NCI-H226 (cell line): ENCODE measurements at regions not wholly inside any gene's neighbourhood (a gene's known extent, or its start where the extent isn't known, plus 50 kb on each side); places are given as distances from the start of the nearest gene placed in this dataset.
"Not testable (repeated sequence)": the region's sequence is repeated elsewhere in the genome, so short reads cannot be mapped to it uniquely, and the experiment has no call there.

Source experiments
- DNase-seq: peaks from one replicate; pipeline ENCODE4 v3.0.0-alpha.2; 2015

- no peak for DNase-seq
Measured at GRCh38 chr10:21363092-21363730, 162.3 kb downstream of the SKIDA1 start.

DNA sequence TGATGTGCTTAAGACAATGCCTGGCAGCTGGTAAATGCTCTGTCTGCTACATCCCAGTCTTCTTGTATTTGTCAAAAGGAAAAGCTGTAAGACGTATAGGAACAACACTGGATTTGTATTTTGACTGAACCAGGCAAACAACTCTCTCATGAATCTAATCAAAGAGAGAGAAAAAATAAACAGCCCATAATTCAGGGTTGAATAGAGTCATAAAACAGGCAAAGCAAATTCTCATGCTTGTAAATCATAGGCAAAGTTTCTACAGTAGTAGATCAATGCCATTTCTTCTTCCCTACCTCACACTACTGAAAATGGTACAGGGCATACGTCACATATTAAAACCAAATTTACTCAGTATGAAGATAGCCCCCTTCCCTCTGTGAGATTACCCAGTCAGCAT is 166.3 kb downstream of the SKIDA1 start:
- no peak for DNase-seq

DNA sequence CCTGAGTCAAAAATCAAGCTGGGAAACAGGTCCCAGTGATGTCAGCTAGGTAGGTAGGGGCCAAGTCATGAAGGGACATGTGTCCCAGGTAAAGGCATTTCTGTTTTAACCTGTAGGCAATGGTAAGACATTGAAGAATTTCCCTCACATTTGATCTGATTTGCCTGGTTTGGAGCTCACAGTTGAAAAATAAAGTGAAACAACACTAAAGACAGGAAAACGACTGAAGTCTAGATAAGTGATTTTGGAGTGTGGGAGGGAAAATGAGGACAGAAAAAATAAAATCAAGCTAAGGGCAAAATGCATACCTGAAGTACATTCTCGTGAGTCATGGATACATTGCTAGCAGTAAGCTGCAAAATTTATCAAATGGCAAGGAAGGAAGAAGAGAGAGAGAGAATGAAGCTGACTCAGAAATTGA is 169.9 kb downstream of the SKIDA1 start:
- peak; percentile 82 for DNase-seq

DNA sequence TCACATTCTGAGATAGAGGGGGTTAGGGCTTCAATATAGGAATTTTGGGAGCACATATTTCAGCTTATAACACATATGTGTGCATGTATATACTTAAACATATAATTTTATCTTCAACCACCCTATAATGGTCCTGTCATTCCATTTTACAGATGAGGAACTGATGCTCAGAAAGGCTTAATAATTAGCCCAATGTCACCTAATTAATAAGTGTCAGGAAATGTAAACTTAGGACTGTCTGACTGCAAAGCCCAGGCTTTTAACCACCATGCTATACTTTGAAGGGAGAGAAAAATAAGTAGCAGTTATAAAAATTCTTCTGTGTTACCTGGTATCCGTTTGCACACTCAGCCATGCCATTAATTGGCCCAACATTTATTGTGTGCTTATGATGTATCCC is 172.6 kb downstream of the SKIDA1 start:
- DNase-seq: no peak

DNA sequence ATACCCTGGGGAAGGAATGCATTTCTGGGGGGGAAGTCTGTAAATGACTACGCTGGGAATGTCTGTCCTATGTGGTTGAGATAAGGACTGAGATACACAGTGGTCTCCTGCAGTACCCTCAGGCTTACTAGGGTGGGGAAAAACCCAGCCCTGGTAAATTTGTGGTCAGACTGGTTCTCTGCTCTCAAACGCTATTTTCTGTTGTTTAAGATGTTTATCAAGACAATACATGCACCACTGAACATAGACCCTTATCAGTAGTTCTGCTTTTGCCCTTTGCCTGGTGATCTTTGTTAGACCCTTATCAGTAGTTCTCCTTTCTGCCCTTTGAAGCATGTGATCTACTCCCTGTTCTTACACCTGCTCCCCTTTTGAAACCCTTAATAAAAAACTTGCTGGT is 173.9 kb downstream of the SKIDA1 start:
- not testable (repeated sequence) for DNase-seq

DNA sequence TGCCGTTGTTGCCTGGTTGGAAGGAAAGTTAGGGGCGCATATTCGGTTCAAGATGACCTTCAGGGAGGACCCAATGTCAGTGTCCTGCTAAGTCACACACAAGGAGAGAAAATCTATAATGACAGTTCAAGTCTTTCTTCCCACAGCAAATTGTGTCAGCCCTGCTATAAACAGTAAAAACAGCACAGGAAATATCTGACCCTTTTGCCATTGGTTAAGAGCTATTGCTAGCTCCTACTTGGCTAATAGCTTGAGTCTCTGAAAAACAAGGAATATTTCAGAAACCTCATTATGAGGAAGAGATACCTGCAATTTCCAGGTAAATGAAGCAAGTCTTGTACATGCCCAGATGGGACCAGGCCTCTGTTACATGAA is 175.6 kb downstream of the SKIDA1 start:
- DNase-seq: no peak

DNA sequence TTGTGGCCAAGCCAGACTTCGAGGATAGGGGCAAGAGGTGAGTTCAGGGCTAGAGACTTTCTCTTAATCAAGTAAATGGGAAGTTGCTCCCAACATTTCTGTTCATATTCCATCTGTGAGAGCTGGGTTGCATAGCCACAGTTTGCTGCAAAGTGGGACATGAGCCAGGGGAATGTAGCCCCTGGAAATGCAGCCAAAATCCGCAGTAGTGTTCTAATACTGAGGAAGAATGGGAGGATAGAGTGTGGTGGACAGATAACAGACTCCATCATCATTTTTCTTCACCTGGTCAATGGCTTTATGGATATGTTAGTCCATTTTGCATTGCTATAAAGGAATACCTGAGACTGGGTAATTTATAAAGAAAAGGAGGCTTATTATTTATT is 177.7 kb downstream of the SKIDA1 start:
- no peak for DNase-seq

GRCh38 chr10:21347043-21347784 is 178.3 kb downstream of the SKIDA1 start:
- no peak for DNase-seq

DNA sequence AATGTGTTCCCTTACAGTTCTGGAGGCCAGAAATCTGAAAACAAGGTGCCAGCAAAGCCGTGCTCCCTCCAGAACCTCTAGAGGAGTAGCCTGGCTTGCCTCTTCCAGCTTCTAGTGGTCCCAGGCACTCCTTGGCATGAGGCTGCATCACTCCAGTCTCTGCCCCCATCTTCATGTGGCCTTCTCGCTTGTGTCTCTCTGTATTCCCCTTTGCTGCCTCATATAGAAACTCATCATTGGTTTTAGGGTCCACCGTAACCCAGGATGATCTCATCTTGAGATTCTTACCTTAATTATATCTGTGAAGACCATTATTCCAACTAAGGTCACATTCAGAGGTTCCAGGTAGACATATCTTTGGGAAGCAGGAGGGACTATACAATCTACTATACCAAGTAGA is 182.4 kb downstream of the SKIDA1 start:
- no peak for DNase-seq

- DNase-seq: not testable (repeated sequence)
Measured at GRCh38 chr10:21342499-21342898, 183.0 kb downstream of the SKIDA1 start.

DNA sequence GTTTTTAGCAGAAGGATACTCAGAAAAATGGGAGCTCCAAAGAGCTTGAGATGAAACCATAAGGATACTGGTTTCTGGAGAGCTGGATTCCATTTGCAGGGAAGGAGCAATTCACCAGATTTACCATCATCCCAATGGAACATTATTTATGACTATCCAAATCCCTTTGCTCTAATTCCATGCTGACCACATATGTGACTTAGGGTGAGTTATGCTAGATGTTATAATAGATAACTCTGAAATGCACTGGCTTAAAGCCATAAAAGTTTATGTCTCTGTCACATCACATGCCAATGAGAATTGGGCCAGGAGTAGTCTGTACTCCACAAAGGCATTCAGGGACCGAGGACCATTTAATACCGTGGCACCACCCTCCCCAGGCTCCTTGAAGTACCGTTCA is 185.2 kb downstream of the SKIDA1 start:
- DNase-seq: no peak

DNA sequence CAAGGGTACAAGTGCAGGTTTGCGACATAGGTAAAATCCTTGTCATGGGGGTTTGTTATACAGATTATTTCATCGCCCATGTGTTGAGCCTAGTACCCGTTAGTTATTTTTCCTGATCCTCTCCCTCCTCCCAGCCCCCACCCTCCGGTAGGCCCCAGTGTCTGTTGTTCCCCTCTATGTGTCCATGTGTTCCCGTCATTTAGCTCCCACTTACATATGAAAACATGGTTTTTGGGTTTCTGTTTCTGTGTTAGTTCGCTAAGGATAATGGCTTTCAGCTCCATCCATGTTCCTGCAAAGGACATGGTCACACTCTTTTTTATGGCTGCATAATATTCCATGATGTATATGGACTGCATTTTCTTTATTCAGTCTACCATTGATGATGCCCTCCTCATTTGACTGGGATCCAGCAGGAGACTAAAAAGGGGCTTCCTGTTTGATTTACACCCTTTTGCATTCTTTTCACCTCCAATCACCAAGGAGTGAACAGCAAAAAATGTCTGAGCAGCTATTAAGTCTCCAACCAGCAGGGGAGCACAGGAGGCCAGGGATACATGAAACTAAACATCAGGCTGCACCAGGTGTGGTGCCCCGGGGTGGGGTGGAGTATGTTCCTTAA is 188.2 kb downstream of the SKIDA1 start:
- DNase-seq: peak; percentile 69

- DNase-seq: peak; percentile 90
Measured at GRCh38 chr10:21336476-21337170, 188.9 kb downstream of the SKIDA1 start.

DNA sequence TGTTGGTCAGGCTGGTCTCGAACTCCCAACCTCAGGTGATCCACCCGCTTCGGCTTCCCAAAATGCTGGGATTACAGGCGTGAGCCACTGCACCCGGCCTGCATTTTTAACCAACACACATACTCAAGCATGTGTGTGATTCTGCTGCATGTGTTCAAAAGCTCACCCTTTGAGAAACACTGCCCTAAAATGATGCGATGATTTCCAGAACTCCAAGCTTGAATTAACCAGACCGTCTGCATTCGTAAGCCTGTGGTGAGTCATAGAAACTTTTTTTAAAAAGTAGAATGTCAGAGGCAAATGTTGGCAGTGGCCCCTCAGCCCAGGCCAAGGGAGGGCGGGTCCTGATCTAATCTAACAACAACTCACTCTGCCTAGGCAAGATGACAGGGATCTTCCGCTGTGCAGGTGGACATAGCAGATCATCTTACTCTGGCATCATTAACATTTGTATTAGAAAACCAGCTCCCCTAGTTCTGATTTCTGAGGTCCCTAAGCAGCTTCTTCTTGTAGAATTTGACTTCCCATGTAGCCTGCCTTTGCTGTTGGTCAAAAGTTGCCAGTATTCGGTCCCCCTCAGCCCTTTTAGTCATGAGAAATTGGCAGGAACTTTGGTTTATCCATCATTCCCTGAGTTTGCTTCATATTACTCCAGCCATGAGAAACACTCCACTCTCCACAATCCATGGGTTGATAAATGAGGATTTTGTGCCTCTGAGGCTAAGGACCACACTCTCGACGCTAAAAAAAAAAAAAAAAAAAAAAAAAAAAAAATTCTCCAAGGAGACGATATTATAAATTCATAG is 190.4 kb downstream of the SKIDA1 start:
- DNase-seq: peak; percentile 85

- DNase-seq: no peak
Measured at GRCh38 chr10:21330628-21331020, 194.9 kb downstream of the SKIDA1 start.

- DNase-seq: peak; percentile 55
Measured at GRCh38 chr10:21329995-21330627, 195.4 kb downstream of the SKIDA1 start.

GRCh38 chr10:21327289-21327993 is 198.0 kb downstream of the SKIDA1 start:
- no peak for DNase-seq

DNA sequence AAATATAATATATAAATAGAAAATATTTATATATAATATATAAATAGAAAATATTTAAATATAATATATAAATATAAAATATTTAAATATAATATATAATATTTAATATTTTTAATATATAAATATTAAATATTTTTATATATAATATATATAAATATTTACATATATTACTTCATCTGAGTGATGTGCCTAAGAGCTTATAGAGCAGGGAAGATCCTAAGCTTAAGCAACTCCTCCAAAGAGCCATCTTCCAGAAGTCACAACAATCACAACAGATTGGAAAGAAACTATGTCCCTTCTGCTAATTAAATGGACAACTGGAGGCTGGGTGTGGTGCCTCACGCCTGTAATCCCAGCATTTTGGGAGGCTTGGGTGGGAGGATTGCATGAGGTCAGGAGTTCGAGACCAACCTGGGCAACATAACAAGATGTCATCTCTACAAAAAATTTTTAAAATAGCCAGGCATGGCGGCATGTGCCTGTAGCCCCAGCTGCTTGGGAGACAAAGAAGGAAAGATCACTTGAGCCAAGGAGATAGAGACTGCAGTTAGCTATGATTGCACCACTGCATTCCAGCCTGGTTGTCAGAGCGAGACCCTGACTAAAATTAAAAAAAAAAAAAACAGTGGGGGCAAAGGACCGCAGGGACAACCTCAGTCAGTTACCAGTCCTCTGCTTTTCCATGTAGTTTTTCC is 198.7 kb downstream of the SKIDA1 start:
- DNase-seq: no peak

DNA sequence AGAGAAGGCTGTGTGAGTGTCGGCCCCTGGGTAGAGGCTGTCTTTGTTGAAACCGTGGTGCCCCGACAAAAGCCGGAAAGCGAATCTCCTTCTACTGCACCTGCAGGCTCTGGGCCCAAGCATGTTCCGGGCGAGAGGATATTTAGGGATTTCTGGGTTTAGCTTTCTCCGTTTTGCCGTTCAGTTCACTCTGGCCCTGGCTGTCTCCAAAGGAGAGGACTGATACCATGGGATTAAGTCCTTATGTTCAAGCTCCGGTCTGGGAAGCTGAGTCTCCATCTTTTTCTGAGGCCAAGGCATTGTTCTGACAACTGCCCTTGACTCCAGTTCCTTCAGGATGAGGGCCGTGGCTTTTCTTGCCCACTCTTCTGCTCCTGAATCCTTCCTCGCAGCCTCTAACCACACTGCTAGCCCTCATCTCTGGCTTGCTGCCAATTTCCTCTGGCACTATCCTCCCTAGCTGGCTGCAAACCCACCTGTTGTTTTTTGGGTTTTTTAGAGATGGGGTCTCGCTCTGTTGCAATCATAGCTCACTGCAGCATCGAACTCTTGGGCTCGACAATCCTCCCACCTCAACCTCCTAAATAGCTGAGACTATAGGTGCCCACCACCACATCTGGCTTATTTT is 206.8 kb downstream of the SKIDA1 start:
- peak; percentile 34 for DNase-seq

DNA sequence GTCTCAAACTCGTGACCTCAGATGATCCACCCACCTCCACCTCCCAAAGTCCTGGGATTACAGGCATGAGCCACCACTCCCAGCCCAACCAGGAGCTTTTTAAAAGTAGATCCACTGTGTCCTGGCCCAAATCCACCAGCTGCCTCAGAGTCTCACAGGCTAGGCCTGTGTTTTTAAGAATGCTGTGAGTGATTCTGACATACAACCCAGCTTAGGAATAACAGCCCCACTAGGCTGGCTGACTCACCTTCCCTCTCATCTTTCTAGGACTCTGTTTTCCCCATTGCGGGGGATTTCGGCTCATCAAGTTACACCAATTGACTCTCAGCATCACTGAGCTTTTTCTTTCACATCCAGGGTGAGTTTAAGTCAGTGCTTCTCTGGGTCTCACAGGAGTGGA is 207.6 kb downstream of the SKIDA1 start:
- DNase-seq: peak; percentile 62
